Transverse colon (tissue), 4 donors: ENCODE measurements at regions not wholly inside any gene's neighbourhood (a gene's known extent, or its start where the extent isn't known, plus 50 kb on each side); places are given as distances from the start of the nearest gene placed in this dataset.

Experiments
- DNase-seq: peaks from one replicate; pipeline ENCODE4 v3.0.0-alpha.2; 2019
- H3K27ac ChIP-seq, 4 donors: fragments of 200-600 bp; sonication (generic); 2 replicates each; pipeline ENCODE4 v1.5.1; 2016 to 2018; ENCODE audit warnings: inconsistent platforms in 4 of 4
- H3K27me3 ChIP-seq: fragments of 200-600 bp; sonication (generic); 2 replicates; pipeline ENCODE4 v1.5.1; 2017; ENCODE audit warnings: inconsistent platforms
- H3K36me3 ChIP-seq, 4 donors: fragments of 200-600 bp; sonication (generic); 2 replicates each; pipeline ENCODE4 v1.5.1; 2017 to 2019; ENCODE audit warnings: inconsistent platforms in 4 of 4
- H3K4me1 ChIP-seq, 4 donors: fragments of 200-600 bp; sonication (generic); 2 replicates each; pipeline ENCODE4 v1.5.1; 2017 to 2020; ENCODE audit warnings: inconsistent platforms in 4 of 4
- H3K4me3 ChIP-seq, 4 donors: fragments of 200-600 bp; sonication (generic); 1 replicate in 1 of 4; 2 replicates in 3 of 4; pipeline versions ENCODE4 v1.5.1 to v1.6.1; 2017 to 2019; ENCODE audit warnings: inconsistent platforms in 4 of 4
- H3K9me3 ChIP-seq, 2 donors: fragments of 200-600 bp; sonication (generic); 2 replicates each; pipeline ENCODE4 v1.5.1; 2017 to 2019; ENCODE audit warnings: inconsistent platforms in 2 of 2
- EP300 ChIP-seq: sonication (generic); formaldehyde crosslinking; IDR thresholded peaks from one replicate; pipeline ENCODE4 v1.6.1; 2017; ENCODE audit warnings: antibody characterized with exemption, low read depth
- POLR2A ChIP-seq: fragments of 450-650 bp; IDR thresholded peaks from one replicate; pipeline ENCODE4 v1.6.1; 2016; ENCODE audit warnings: antibody characterized with exemption, mild to moderate bottlenecking, moderate library complexity
- POLR2AphosphoS5 ChIP-seq, 3 donors: sonication (generic); formaldehyde crosslinking; IDR thresholded peaks; one replicate each; pipeline ENCODE4 v1.6.1; 2016; ENCODE audit warnings: antibody characterized with exemption in 3 of 3
- WGBS, 2 donors: methylation state at CpG; one replicate each; pipeline ENCODE4 v1.1.5; 2018; ENCODE audit warnings: low coverage in 1 of 2; 5-methylcytosine and 5-hydroxymethylcytosine counted together
- in situ Hi-C, 4 donors: fragments of 200-750 bp; cut with MboI; loops; one replicate each; pipeline versions ENCODE4 v1.15.0 to v1.15.1; 2017; ENCODE audit warnings: low sequenced_read_pairs in 3 of 4, low pct_ligation_motif_present in 1 of 4, low pct_unique_long_range_greater_than_20kb in 1 of 4
- intact Hi-C: fragments of 100-400 bp; cut with DNase I; formaldehyde crosslinking; loops from one replicate; pipeline ENCODE4 v1.15.1; 2023; ENCODE audit warnings: low total_unique reads
- TF ChIP-seq, protein P1 (sequence below), 5 experiments: fragments of 200-600 bp in 3 of 5; fragments of 450-650 bp in 2 of 5; sonication (generic) in 3 of 5; IDR thresholded peaks; 1 replicate in 2 of 5; 2 replicates in 3 of 5; pipeline ENCODE4 v1.5.1; 2016 to 2017; ENCODE audit warnings: antibody characterized with exemption in 5 of 5, inconsistent platforms in 3 of 5, mild to moderate bottlenecking in 2 of 5, moderate library complexity in 1 of 5

GRCh38 chr17:55577687-55578086, 66.4 kb upstream of the SMIM36 start:
- intact Hi-C loops: loop anchor here (2.0 kb wide), 1 partner anchor 63 kb away; no protein-coding TSS in a partner anchor
- DNase-seq: no peak

DNA sequence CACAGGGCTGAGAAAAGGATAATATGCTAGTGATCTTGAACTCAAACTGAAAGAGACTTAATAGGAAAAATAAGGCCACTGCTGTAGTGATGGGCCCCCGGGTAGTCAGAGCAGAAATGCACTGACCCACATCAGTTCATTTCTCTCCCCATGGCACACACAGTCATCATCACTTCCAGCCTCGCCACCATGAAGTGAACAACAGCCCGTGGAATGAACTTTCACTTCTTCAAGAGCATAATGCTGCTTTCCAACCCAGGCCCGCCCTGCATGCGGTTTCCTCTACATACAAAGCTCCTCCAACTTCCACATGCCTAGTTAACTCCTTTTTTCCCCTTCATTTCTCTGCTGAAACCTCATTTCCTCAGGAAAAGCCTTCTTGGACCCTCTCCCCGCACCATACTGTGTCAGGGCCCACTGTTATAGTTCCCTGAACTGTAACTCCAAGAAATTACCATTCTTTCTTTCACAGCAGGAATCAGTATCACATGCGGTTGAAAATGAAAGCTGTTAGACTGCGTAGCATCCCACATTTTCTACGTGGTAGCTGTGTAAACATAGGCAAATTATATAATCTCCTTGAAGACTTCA, 65.8 kb upstream of the SMIM36 start:
- H3K27me3 ChIP-seq: no peaks in the 10 kb centered on the region
- intact Hi-C loops (loop anchor here (2.0 kb wide), 1 partner anchor 64 kb away; no protein-coding TSS in a partner anchor), in situ Hi-C loops (no loop called here)
- peak; percentile 36 for DNase-seq
- peak overlapping the region; percentile 72 to 86 (median 79) for H3K27ac ChIP-seq
- H3K4me1 ChIP-seq: peaks cover 3 to 21% (median 6%) of the 10 kb centered on the region in 4 donors
- 19 to 24% methylated on average over 7 to 9 of the region's 9 CpGs for WGBS, 2 donors
- peak overlapping the region in 3 of 4 donors; percentile 9 to 45 (median 15) for H3K4me3 ChIP-seq
- no peaks in the 10 kb centered on the region for H3K9me3 ChIP-seq
- H3K36me3 ChIP-seq: no peaks in the 10 kb centered on the region
- TF ChIP-seq EP300: no peak
- TF ChIP-seq POLR2A: no peak
- TF ChIP-seq, protein P1, sequence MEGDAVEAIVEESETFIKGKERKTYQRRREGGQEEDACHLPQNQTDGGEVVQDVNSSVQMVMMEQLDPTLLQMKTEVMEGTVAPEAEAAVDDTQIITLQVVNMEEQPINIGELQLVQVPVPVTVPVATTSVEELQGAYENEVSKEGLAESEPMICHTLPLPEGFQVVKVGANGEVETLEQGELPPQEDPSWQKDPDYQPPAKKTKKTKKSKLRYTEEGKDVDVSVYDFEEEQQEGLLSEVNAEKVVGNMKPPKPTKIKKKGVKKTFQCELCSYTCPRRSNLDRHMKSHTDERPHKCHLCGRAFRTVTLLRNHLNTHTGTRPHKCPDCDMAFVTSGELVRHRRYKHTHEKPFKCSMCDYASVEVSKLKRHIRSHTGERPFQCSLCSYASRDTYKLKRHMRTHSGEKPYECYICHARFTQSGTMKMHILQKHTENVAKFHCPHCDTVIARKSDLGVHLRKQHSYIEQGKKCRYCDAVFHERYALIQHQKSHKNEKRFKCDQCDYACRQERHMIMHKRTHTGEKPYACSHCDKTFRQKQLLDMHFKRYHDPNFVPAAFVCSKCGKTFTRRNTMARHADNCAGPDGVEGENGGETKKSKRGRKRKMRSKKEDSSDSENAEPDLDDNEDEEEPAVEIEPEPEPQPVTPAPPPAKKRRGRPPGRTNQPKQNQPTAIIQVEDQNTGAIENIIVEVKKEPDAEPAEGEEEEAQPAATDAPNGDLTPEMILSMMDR (IDR thresholded peaks at IDR 0.05): no peak
- TF ChIP-seq POLR2AphosphoS5 (IDR thresholded peaks at IDR 0.05): no peak

More at GRCh38 chr17:55577687-55578086, 66.4 kb upstream of the SMIM36 start:
- 54 to 57% methylated on average over 3 to 14 of the region's 14 CpGs for WGBS, 2 donors
- TF ChIP-seq POLR2A: no peak
- TF ChIP-seq EP300: no peak
- TF ChIP-seq, protein P1 (IDR thresholded peaks at IDR 0.05): no peak
- no peak for TF ChIP-seq POLR2AphosphoS5 (IDR thresholded peaks at IDR 0.05)
- no peaks in the 10 kb centered on the region for H3K36me3 ChIP-seq
- H3K9me3 ChIP-seq: no peaks in the 10 kb centered on the region
- H3K27me3 ChIP-seq: no peaks in the 10 kb centered on the region
- in situ Hi-C loops: no loop called here
- peak overlapping the region; percentile 72 to 86 (median 79) for H3K27ac ChIP-seq
- H3K4me3 ChIP-seq: peak overlapping the region in 3 of 4 donors; percentile 9 to 45 (median 15)
- H3K4me1 ChIP-seq: peaks cover 3 to 21% (median 6%) of the 10 kb centered on the region in 4 donors

GRCh38 chr17:55576237-55576995, 65.2 kb upstream of the SMIM36 start:
- Histone ChIP-seq H3K4me1 (peaks cover 3 to 21% (median 6%) of the 10 kb centered on the region in 4 donors), H3K4me3 (peak overlapping the region in 2 of 4 donors; percentile 15 to 45), H3K27me3 (no peaks in the 10 kb centered on the region), H3K9me3 (no peaks in the 10 kb centered on the region), H3K27ac (peak overlapping the region; percentile 72 to 86 (median 79)), H3K36me3 (no peaks in the 10 kb centered on the region)
- in situ Hi-C loops: no loop called here
- DNase-seq: no peak
- TF ChIP-seq, protein P1 (IDR thresholded peaks at IDR 0.05): no peak
- TF ChIP-seq EP300 (no peak), POLR2A (no peak), POLR2AphosphoS5 (IDR thresholded peaks at IDR 0.05) (no peak)
- intact Hi-C loops: loop anchor here (2.0 kb wide), 1 partner anchor 64 kb away; no protein-coding TSS in a partner anchor
- WGBS, 2 donors: 43 to 72% methylated on average over 8 of the region's 8 CpGs

DNA sequence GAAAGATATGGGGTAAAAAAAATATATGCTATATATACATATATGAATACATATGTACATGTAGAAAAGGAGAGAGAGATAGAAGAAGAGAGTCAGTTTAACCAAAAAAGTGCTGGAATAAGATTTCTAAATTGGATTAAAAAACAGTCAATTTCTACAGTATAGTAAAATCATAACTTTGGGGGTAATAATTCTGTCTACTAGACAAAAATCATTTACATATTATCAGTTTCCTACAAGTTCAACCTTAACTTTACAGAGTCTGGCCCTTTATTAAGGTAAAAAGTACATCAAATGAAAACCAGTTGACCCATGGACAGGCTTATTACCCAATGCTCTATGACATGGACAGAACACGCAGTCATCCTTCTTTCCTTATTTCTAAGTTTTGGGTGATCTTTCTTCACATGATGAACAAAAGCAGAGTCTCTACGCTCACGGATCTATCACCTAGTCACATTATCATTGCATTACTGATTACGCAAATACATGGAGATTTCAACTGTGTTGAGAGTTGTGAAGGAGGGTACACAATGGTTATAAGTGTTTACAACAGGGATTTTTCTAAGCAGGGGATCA, 63.9 kb upstream of the SMIM36 start:
- peaks cover 3 to 21% (median 6%) of the 10 kb centered on the region in 4 donors for H3K4me1 ChIP-seq
- no peaks in the 10 kb centered on the region for H3K9me3 ChIP-seq
- no peak for DNase-seq
- H3K27me3 ChIP-seq: no peaks in the 10 kb centered on the region
- no peaks in the 10 kb centered on the region for H3K36me3 ChIP-seq
- WGBS, 2 donors: 97 to 100% methylated on average over 2 to 4 of the region's 4 CpGs
- intact Hi-C loops (no loop called here), in situ Hi-C loops (no loop called here)
- no peak overlapping the region for H3K4me3 ChIP-seq
- TF ChIP-seq POLR2AphosphoS5 (IDR thresholded peaks at IDR 0.05) (no peak), EP300 (no peak), POLR2A (no peak)
- TF ChIP-seq, protein P1 (IDR thresholded peaks at IDR 0.05): no peak
- H3K27ac ChIP-seq: no peak overlapping the region
